Gastrocnemius medialis (tissue), 4 donors: ENCODE measurements at regions not wholly inside any gene's neighbourhood (a gene's known extent, or its start where the extent isn't known, plus 50 kb on each side); places are given as distances from the start of the nearest gene placed in this dataset.

Source experiments
- POLR2A ChIP-seq, 2 donors: fragments of 450-650 bp; IDR thresholded peaks; one replicate each; pipeline ENCODE4 v1.6.1; 2017; ENCODE audit warnings: antibody characterized with exemption in 2 of 2, mild to moderate bottlenecking in 2 of 2, moderate library complexity in 2 of 2
- TF ChIP-seq, protein P1 (sequence below), 5 experiments: fragments of 450-650 bp in 3 of 5; fragments of 200-600 bp in 2 of 5; sonication (generic) in 2 of 5; IDR thresholded peaks in 4 of 5; conservative IDR thresholded peaks in 1 of 5; 1 replicate in 4 of 5; 2 replicates in 1 of 5; pipeline ENCODE4 v1.5.1; 2016 to 2019; ENCODE audit warnings: antibody characterized with exemption in 5 of 5, mild to moderate bottlenecking in 3 of 5, moderate library complexity in 3 of 5

DNA sequence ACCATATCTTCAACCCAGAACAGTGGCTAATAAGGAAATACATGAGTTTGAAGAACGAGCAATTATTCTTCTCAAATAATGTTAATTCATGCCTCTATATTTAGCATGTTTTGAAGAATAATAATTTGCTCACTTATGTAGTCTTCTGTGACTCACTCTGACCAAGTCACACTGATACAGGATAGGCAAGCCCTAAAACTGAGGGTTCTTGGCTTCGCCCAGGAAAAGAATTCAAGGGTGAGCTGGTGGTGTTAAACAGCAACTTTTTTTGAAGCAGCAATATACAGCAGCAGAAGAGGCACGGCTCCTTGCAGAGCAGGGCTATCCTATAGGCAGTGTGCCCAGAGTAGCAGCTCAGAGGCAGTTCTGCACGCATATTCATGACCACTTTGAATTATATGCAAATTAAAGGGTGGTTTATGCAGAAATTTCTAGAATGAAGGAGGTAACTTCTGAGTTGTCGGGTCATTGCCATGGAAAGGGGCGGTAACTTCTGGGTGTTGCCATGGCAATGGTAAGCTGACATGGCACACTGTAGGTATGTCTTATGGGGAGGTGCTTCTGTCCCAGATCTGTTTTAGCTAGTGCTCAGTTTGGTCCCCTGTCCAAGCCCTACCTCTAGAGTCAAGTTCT lies 200.6 kb downstream of the RND3 start:
- TF ChIP-seq POLR2A (IDR thresholded peaks at IDR 0.05), result no peak
- TF ChIP-seq, protein P1, sequence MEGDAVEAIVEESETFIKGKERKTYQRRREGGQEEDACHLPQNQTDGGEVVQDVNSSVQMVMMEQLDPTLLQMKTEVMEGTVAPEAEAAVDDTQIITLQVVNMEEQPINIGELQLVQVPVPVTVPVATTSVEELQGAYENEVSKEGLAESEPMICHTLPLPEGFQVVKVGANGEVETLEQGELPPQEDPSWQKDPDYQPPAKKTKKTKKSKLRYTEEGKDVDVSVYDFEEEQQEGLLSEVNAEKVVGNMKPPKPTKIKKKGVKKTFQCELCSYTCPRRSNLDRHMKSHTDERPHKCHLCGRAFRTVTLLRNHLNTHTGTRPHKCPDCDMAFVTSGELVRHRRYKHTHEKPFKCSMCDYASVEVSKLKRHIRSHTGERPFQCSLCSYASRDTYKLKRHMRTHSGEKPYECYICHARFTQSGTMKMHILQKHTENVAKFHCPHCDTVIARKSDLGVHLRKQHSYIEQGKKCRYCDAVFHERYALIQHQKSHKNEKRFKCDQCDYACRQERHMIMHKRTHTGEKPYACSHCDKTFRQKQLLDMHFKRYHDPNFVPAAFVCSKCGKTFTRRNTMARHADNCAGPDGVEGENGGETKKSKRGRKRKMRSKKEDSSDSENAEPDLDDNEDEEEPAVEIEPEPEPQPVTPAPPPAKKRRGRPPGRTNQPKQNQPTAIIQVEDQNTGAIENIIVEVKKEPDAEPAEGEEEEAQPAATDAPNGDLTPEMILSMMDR (IDR thresholded peaks at IDR 0.05 in 4 of 5, conservative IDR thresholded peaks at IDR 0.05 in 1 of 5), result no peak
